GM12873 (cell line): ENCODE measurements at regions not wholly inside any gene's neighbourhood (a gene's known extent, or its start where the extent isn't known, plus 50 kb on each side); places are given as distances from the start of the nearest gene placed in this dataset.

Experiments
- TF ChIP-seq, protein P1 (sequence below): IDR thresholded peaks from 2 replicates; pipeline ENCODE4 v1.5.1; 2012; ENCODE audit warnings: low read depth, mild to moderate bottlenecking, moderate library complexity, low read length, control low read depth; ENCODE audit not compliant: insufficient read depth; ENCODE audit errors: missing control alignments

DNA sequence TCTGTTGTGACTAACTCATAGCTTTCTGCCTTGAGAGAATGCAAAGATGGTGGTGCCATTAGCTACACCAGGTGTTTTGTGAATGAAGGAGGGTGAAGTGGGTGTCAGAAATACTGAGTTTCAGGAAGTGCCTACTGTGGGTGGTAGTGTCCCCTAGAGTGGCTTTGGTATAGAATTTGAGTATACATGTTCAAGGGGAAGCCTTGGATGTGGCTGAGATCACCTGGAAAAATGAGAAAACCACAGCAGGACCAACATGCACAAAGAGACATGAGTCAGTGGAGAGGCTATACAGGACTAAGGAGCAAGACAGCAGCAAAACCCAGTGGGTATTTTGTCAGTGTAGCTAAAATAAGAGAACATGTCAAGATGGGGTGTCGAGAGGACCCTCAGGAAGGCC, 204.3 kb upstream of the TBL1X start:
- TF ChIP-seq, protein P1, sequence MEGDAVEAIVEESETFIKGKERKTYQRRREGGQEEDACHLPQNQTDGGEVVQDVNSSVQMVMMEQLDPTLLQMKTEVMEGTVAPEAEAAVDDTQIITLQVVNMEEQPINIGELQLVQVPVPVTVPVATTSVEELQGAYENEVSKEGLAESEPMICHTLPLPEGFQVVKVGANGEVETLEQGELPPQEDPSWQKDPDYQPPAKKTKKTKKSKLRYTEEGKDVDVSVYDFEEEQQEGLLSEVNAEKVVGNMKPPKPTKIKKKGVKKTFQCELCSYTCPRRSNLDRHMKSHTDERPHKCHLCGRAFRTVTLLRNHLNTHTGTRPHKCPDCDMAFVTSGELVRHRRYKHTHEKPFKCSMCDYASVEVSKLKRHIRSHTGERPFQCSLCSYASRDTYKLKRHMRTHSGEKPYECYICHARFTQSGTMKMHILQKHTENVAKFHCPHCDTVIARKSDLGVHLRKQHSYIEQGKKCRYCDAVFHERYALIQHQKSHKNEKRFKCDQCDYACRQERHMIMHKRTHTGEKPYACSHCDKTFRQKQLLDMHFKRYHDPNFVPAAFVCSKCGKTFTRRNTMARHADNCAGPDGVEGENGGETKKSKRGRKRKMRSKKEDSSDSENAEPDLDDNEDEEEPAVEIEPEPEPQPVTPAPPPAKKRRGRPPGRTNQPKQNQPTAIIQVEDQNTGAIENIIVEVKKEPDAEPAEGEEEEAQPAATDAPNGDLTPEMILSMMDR = no peak

DNA sequence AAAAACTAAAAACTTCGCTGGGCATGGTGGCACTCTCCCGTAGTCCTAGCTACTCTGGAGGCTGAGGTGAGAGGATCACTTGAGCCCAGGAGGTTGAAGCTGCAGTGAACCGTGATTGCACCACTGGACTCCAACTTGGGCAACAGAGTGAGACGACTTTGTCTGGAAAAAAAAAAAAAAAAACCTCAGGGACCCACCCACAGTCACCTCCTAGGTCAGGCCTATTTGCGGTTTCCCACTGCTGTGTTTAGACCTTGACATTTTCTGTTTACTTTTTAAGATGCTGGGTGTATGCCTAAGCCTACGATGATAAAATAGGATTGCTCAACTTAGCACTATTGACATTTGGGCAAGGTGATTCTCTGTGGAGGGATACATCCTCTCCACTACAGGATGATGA, 197.4 kb upstream of the TBL1X start:
- TF ChIP-seq, protein P1 = no peak

DNA sequence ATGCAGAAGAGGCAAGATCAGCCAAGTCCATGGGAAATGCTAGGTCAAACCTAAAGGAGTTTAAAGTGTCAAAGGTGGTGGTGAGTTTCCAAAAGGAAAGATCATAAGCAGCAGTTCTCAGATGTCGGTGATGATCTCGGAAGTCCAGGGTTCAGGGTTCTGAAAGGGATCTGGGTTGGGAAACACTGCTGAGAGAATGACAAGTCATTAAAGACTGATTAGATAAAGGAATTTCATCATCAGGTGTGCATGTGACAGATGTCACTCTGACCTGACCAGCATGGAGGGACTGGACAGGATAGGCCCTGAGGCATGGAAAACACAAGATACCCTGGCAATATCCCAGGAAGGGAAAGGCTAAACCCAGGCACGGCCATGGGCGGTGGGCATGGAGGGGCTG, 195.7 kb upstream of the TBL1X start:
- TF ChIP-seq, protein P1 = no peak

DNA sequence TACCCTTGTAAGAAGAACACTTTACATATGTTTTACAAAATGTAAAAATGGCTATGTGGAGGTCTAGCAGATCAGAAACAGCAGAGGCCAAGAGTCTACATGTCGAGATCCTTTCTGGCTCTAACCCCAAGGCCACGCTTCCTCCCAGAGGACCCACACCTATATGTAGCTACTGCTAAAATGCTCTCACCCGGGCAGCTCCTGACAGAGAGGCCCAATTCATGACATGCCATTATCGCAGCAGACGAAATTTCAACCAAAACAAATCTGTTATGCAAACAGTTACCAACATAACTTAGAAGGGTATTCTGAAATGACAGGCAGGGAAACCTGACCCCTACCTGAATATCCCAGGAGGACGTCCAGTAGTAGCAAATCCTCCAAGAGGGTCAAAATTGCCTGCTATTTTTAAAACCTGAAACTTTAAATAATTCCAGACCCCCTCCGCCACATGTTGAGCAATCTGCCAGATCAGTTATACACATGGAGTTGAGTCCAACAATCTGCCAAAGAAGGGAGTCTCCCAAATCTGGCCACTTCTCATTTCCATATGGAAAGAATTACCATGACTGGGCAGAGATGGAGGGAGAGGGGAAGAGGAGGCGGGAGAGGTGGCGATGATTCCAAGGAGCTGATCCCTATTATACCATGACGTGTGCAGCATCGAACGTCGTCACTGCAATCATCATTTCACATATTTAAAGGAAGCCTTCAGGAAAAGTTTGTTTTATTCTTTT, 192.9 kb upstream of the TBL1X start:
- TF ChIP-seq, protein P1 = no peak

GRCh38 chrX:9273744-9274143, 191.1 kb upstream of the TBL1X start:
- TF ChIP-seq, protein P1 = no peak

DNA sequence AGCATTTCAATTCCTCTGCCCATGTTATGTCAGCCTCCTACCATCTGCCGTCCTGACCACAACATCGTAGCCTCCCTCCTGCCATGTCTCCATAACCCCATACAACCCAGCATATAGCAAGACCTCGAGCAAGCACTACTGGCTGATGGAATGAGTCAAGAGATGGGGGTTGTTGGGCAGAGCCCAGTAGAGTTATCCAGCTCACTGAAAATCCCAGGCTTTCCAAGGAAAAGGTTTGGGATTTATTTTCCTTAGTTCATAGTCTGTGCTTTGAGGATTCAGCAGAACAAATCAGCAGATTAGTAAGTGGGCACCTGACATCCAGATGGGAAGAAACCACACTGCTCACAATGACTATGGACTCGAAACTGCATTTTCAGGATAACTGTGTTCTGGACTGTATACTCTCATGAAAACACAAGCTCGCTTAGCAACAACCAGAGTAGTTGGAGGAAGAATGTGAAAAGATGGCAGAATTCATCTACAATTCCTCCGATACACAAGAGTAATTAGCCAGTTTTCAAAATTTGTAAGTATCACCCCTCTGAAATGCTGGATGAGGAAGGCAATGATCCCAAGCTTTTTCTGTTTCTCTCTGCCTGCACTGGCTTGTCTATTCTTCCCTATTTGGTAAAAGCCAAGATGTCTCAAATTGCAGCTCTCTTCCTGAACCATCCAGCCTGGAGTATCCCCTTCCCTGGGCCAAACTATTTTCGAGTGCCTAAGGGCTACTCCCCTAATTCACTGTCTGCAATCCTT, 186.2 kb upstream of the TBL1X start:
- TF ChIP-seq, protein P1 = no peak

GRCh38 chrX:9279234-9279544, 185.7 kb upstream of the TBL1X start:
- TF ChIP-seq, protein P1 = no peak
